ENCODE measurements at regions not wholly inside any gene's neighbourhood (a gene's known extent, or its start where the extent isn't known, plus 50 kb on each side); places are given as distances from the start of the nearest gene placed in this dataset.
A peak's percentile ranks its signal among the peaks of the same experiment; 100 is the strongest.

DNA sequence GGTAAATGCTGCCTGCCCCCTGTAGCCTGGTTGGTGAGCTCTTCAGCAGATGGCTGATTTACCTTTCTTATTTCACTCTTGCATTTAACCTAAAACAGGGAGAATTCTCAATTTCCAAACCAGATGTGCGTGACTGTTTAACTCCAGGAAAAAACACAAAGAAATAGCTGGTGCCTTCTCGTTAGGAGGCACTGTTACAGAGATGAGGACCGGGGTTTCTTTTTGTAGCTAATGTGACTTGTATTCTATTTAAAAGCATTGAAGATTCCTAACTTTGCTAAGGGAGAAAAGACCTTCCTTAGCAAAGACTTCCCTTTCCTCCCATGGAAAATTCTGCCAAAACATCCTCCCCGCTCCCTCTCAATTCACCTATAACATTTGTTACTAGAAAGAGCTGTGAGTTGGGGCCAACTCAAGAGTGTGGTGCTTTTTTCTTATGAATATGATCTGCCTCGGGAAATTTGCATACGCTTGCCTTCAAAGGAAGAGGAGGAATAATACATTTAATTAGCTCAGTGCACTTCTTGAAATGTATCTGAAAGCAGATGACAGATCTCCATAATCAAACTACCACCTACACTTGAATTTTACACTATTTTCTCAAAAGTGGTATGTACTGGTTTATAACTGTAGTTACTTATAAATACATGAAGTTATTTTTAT lies 102.0 kb upstream of the ARID2 start:
- DNase-seq (ENCODE audit: low spot score) = no peak

- no peak for DNase-seq (ENCODE audit: low spot score)
These were observed 100.2 kb upstream of the ARID2 start for GRCh38 chr12:45629292-45629691.

DNA sequence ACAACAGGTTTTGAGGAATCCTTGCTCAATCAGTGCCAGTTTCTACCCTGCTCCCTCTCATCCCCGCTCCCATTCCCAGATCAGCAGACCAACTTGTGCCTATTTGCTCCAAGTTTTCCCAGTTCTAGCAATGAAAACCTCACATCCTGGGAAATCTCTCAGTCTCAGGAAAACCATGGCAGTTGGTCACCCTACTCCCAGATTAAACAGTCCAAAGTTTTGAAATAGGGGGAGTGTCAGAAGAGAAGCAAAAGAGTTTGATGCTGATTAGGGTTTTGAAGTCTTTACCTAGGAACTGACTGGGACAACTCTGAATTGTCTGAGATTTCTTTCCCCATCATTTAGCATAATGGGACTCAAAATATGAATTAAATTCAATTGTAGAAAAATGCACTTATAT lies 95.8 kb upstream of the ARID2 start:
- no peak for DNase-seq (ENCODE audit: low spot score)

DNA sequence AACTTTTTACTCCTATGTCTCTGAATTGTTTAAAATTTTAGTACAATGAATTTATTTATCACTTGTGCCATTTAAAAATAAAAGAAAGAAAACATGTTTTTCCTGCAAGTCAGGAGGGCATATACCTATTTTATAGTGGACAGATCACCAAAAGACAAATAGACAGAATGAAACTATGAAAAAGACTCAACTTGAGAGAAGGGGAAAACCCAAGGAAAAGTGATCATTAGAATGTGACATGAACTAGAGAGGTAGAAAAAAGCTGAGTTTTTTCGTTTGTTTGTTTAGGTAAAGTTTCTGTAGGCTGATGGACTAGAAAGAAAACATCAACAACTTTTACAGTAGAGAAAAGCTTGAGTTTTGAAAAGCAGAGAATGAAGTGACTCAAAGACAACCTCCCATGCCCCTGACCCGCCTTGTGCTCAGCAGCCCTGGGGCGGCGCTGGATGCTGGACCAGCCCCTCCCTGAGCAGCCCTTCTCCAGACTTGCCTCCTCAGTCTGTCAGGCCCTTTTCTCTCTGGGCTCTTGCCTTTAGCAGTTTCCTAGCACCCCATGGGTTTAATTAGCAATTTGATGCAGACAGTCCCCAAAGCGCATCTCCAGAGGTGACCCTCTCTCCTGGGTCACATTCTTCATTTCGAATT lies 95.1 kb upstream of the ARID2 start:
- no peak for DNase-seq (ENCODE audit: low spot score)

GRCh38 chr12:45637242-45637641 lies 92.3 kb upstream of the ARID2 start:
- no peak for DNase-seq (ENCODE audit: low spot score)

DNA sequence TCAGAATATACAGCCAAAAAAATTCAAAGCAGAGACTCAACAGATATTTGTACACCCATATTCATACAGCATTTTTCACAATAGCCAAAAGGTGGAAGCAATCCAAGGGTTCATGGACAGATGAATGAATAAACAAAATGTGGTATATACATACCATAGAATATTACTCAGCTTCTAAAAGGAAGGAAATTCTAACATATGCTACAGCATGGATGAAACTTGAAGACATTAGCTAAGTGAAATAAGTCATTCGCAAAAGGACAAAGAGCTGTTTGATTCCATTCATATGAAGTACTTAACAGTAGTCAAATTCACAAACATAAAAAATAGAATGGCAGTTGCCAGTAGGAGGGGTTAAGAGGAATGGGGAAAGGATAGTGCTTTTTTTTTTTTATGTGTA lies 91.8 kb upstream of the ARID2 start:
- no peak for DNase-seq (ENCODE audit: low spot score)

DNA sequence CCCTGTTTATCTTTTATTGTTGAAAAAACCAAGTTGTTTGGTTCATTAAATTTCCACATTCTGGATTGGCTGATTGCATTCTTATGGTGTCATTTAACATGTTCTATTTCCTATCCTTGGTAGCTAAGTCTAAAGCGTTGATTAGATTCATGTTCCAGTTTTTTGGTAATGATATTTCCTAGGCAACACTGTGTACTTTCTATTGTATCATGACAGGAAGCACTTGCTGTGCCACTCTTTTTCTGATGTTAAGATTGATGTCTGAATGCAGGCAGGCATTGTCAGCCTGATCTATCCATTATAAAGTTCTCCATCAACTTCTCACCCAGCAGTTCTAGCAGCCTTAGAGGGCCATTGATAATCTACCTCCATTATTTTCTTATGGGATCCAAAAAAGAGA lies 91.1 kb upstream of the ARID2 start:
- DNase-seq (ENCODE audit: low spot score) = no peak

GRCh38 chr12:45644541-45644940 lies 85.0 kb upstream of the ARID2 start:
- peak; percentile 48 for DNase-seq (ENCODE audit: low spot score)

- DNase-seq (ENCODE audit: low spot score) = no peak
These were observed 82.5 kb upstream of the ARID2 start for GRCh38 chr12:45646851-45647581.

DNA sequence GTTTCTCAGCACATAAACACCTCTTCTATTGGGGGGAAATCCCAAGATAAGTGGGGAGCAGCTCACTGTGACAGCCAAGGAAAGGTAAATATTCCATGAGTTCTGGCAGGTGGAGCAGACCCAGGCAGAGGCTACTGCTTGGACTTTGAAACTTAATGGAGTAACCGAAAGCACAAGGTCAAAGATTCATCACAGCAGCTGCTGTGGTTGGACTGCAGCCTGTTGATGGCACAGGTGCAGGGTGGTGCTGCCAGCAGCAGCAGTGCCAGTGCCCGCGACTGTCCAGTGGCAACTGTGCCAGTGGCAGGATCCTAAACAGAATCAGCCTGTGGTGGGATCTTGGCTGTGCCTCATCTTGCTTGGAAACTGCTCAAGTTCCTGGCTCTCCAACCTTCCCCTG lies 81.4 kb upstream of the ARID2 start:
- no peak for DNase-seq (ENCODE audit: low spot score)

GRCh38 chr12:45651029-45651428 lies 78.5 kb upstream of the ARID2 start:
- no peak for DNase-seq (ENCODE audit: low spot score)

GRCh38 chr12:45654002-45654665 lies 75.4 kb upstream of the ARID2 start:
- DNase-seq (ENCODE audit: low spot score) = no peak

DNA sequence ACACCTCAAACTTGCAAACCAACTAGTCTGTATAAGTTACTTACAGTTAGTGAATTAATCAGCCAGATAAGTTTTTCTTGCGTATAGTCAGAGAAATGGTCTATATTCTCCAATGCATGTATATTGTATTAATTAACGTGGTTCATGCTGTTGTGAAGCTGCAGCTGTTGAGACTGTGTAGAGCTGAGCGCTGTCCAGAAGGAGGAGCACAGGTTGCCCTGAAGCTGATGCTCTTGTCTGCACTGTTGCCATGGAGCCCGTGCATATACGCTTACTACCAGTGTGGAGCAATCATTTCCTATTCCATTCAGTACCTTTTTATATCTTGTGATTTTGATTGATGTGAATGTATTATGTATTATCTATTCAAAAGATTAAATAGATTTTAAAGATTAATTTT lies 74.3 kb upstream of the ARID2 start:
- no peak for DNase-seq (ENCODE audit: low spot score)

- DNase-seq (ENCODE audit: low spot score) = no peak
These were observed 73.8 kb upstream of the ARID2 start for GRCh38 chr12:45655743-45656142.

- DNase-seq (ENCODE audit: low spot score) = no peak
These were observed 71.5 kb upstream of the ARID2 start for GRCh38 chr12:45658020-45658419.

GRCh38 chr12:45660330-45660729 lies 69.2 kb upstream of the ARID2 start:
- DNase-seq (ENCODE audit: low spot score) = peak; percentile 75

GRCh38 chr12:45663455-45663854 lies 66.1 kb upstream of the ARID2 start:
- no peak for DNase-seq (ENCODE audit: low spot score)

- DNase-seq (ENCODE audit: low spot score) = no peak
These were observed 63.6 kb upstream of the ARID2 start for GRCh38 chr12:45665941-45666340.

DNA sequence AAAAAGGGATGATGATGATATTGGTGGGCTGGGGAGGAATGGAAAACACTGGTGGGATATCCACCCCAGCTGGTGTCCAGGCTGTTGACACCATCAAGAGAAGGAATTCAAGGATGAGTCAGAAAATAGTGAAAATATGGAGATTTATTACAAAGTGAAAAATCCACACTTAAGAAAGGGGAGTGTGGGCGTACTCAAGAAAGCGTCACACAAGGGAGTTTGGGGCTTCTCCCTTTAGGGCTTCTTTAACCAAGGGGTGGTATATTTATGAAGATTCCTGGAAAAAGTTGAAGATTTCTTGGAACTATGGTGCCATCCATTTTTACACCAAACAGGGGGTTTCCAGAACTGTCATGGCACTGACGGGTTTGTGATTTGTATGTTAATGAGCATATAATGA lies 63.1 kb upstream of the ARID2 start:
- DNase-seq (ENCODE audit: low spot score) = no peak

GRCh38 chr12:45666816-45667215 lies 62.7 kb upstream of the ARID2 start:
- no peak for DNase-seq (ENCODE audit: low spot score)

GRCh38 chr12:45667761-45668160 lies 61.7 kb upstream of the ARID2 start:
- DNase-seq (ENCODE audit: low spot score) = no peak

GRCh38 chr12:45668641-45669040 lies 60.9 kb upstream of the ARID2 start:
- no peak for DNase-seq (ENCODE audit: low spot score)

DNA sequence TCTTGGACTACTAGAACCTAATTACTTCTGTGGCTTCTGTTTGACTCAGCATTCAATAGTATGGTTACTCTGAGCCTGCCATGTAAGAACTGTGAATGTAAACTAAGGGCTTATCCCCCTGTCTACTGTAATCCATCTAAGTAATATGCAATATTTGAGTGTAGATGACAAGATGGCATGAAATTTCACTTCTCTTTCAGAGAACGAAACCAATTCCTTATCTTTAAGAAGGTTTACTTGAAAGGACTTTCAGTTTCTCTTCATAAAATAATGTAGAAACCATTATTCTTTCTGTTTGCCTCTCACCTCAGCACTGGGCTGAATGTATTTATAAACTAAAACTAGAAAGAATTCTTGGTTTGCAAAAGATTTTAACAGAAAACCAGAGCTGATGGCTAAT lies 60.4 kb upstream of the ARID2 start:
- DNase-seq (ENCODE audit: low spot score) = peak; percentile 69

Measured in H4 (cell line).